GM19452 (cell line): ENCODE measurements at regions not wholly inside any gene's neighbourhood (a gene's known extent, or its start where the extent isn't known, plus 50 kb on each side); places are given as distances from the start of the nearest gene placed in this dataset.
"Not testable (repeated sequence)": the region's sequence is repeated elsewhere in the genome, so short reads cannot be mapped to it uniquely, and the experiment has no call there.

Experiments
- ATAC-seq: cut with Tn5 transposase; IDR thresholded peaks from one replicate; pipeline ENCODE4 v1.9.1; 2021; ENCODE audit not compliant: unreplicated experiment

GRCh38 chr2:89833116-89833779 lies 1141.8 kb downstream of the RPIA start:
- ATAC-seq = no peak

DNA sequence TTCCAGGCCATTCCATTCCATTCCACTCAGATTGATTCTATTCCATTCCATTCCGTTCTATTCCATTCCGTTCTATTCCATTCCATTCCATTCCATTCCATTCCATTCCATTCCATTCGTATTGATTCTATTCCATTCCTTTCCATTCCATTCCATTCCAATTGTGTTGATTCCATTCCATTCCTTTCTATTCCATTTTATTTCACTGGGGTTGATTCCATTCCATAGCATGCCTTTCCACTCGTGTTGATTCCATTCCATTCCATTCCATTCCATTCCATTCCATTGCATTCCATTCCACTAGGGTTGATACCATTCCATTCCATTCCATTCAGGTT lies 1142.3 kb downstream of the RPIA start:
- no peak for ATAC-seq

GRCh38 chr2:89834306-89834705 lies 1142.8 kb downstream of the RPIA start:
- no peak for ATAC-seq

- ATAC-seq = not testable (repeated sequence)
Measured at GRCh38 chr2:89836326-89836725, 1144.9 kb downstream of the RPIA start.

- ATAC-seq = no peak
Measured at GRCh38 chr2:89837962-89838625, 1146.6 kb downstream of the RPIA start.

GRCh38 chr2:89840175-89840574 lies 1148.7 kb downstream of the RPIA start:
- not testable (repeated sequence) for ATAC-seq

- ATAC-seq = not testable (repeated sequence)
Measured at GRCh38 chr2:89840781-89841475, 1149.5 kb downstream of the RPIA start.

DNA sequence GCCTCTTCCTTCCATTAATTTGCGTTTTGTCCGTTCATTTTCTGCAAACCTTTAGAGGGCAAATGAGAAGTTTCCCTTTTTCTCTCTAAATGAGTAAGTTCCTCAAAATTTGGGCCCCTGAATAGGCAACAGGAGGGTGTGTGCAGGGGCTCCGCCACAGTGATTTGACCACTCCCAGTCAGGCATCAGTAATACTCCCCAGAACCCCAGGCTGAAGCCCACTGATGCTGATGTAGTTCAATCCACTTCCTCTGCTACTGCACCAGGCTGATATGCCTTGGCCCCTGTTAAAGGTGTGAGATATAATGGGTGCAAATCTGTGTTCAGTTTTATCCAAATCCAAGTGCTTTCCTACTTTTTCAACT lies 1150.0 kb downstream of the RPIA start:
- no peak for ATAC-seq

- no peak for ATAC-seq
Measured at GRCh38 chr2:89842180-89842908, 1150.9 kb downstream of the RPIA start.

GRCh38 chr2:89844221-89844943 lies 1152.9 kb downstream of the RPIA start:
- no peak for ATAC-seq

DNA sequence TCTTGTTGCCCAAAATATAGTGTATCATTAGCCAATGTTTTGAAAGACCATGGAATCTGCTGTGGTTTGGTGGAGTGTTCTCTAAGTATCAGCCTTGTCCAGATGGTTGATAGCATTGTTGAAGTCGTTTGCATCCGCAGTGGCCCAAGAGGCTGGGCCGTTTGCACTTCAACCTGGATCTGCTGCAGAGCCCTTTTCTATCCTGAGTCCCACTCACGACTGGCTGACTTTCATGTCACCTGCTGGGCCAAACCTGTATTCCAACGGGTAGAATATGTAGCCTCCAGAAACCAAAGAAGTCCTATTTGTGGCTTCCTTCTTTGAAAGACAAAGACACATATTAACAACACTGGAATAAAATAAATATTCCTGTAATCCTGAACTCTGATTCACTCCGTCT lies 1154.1 kb downstream of the RPIA start:
- ATAC-seq = no peak

DNA sequence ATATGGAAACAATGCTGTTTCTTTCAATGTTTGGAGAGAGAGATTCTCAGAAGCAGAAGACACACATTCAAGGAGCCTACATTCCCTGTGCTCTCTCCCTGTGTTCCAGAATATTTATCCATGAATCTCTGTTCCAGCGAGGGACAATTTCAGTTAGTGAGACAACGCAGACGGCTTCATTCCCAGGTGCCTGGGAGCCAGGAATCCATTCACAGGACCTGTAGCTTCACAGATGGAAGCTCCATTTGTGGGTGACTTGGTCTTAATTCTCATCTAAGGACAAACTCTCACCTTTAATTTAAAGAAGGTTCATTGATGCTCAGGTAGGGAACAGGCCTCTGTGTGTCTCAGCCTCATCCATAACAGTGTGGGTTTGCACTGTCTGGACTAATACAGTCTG lies 1156.6 kb downstream of the RPIA start:
- ATAC-seq = no peak

DNA sequence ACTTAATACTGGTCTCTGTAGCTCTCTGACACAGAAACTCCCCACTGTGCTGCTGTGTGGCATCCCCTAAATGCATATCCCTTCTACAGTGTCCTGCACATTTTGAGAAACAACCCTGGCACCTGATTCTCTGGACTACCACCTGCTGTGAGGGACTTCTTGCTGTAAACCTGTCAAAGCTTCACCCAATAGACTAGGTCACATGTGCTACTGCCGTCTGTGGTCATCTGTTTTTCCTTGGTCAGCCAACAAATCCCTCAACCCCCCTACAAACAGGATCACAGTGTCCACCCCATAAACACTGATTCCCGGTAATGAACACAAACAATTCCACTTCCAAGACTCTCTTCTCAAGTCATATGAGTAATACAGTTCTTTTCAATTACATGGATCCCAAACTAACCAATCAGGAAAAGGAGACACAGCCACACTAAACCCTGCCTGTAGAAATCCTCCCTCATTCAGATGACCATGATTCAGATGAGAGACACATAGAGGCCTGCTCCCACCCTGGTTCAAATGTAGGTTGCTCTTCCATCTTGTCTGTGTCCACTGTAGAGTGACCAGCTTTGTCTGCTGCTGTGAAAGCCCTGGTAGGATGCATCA lies 1157.4 kb downstream of the RPIA start:
- ATAC-seq = no peak

GRCh38 chr2:89849731-89850130 lies 1158.3 kb downstream of the RPIA start:
- ATAC-seq = no peak

DNA sequence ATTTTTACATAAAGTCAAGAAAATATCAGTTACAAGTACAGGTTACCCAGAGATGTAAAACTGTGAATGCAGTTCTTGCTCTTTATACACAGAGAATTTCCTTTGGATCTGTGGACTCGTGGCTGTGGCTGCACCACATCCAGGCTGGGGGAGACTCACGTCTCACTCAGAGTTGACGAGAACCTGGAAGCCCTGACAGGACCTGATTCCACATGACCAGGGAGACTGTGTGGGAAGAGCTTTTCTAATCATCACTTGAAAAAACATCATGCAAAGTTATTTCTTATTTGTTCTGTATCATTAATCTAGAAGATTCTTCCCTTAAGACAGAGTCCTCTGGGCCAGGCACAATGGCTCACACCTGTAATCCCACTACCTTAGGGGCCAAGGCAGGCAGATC lies 1159.0 kb downstream of the RPIA start:
- ATAC-seq = no peak

- ATAC-seq = no peak
Measured at GRCh38 chr2:89850881-89851582, 1159.6 kb downstream of the RPIA start.

DNA sequence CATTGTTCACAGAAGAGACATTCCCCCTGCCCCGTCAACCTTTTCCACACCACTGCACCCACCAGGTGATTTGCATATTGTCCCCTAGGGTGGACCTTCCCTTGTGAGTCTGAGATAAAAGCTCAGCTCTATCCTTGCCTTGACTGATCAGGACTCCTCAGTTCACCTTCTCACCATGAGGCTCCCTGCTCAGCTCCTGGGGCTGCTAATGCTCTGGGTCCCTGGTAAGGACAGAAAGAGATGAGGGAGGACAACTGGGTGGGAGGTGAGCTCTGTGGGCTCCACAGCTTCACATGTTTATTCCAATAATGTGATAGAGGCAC lies 1160.1 kb downstream of the RPIA start:
- no peak for ATAC-seq

DNA sequence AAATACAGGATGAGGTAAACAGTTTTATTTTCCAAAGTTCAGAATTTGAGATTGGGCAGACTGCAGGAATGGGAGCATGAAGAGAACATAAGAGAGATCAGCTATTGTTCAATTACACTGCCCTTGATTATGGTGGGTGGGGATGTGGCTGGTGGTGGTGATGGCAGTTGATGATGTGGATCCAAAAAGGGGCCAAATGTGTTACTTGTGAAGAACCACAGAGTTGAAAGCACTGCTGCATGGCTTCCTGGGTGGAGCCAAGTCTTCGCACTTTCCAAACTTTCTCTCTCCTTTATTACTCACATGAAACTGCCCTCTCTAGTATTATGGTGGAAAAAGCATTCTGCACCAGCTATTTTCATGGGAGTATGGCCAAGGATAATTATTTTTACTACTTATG lies 1162.0 kb downstream of the RPIA start:
- not testable (repeated sequence) for ATAC-seq

GRCh38 chr2:89855752-89856151 lies 1164.3 kb downstream of the RPIA start:
- ATAC-seq = not testable (repeated sequence)

- ATAC-seq = not testable (repeated sequence)
Measured at GRCh38 chr2:89856305-89856704, 1164.8 kb downstream of the RPIA start.
